Activated CD4-positive, alpha-beta T cell treated with anti-CD3 and anti-CD28 coated beads, Interleukin-2, amount 10 ng/mL, durations not matched to agents 7 days and 5 days (primary cell): ENCODE measurements at regions not wholly inside any gene's neighbourhood (a gene's known extent, or its start where the extent isn't known, plus 50 kb on each side); places are given as distances from the start of the nearest gene placed in this dataset.

Experiments used
- CTCF ChIA-PET: fragments of 350-600 bp; sonication (Branson Sonifier 250); formaldehyde crosslinking; loops from one replicate; lab custom pipeline; 2021; ENCODE audit warnings: antibody characterized with exemption; lab: Charles Lee
- POLR2A ChIA-PET: fragments of 350-600 bp; sonication (Branson Sonifier 250); formaldehyde crosslinking; loops from one replicate; lab custom pipeline; 2021; ENCODE audit warnings: antibody characterized with exemption; lab: Charles Lee
- DNase-seq: peaks from one replicate; pipeline ENCODE4 v3.0.0-alpha.2; 2020
- H3K27ac Mint-ChIP-seq: one replicate; pipeline ENCODE4 v1.8.0; 2021; ENCODE audit warnings: mild to moderate bottlenecking, moderate library complexity, mixed read lengths
- H3K27me3 Mint-ChIP-seq: one replicate; pipeline ENCODE4 v1.8.0; 2021; ENCODE audit warnings: mixed read lengths
- H3K36me3 Mint-ChIP-seq: one replicate; pipeline ENCODE4 v1.8.0; 2021; ENCODE audit warnings: low read depth, mixed read lengths
- H3K4me1 Mint-ChIP-seq: one replicate; pipeline ENCODE4 v1.8.0; 2021; ENCODE audit warnings: mixed read lengths
- H3K4me3 Mint-ChIP-seq: one replicate; pipeline ENCODE4 v1.8.0; 2021; ENCODE audit warnings: mild to moderate bottlenecking, moderate library complexity, mixed read lengths
- H3K9me3 Mint-ChIP-seq: one replicate; pipeline ENCODE4 v1.8.0; 2021; ENCODE audit warnings: mixed read lengths

DNA sequence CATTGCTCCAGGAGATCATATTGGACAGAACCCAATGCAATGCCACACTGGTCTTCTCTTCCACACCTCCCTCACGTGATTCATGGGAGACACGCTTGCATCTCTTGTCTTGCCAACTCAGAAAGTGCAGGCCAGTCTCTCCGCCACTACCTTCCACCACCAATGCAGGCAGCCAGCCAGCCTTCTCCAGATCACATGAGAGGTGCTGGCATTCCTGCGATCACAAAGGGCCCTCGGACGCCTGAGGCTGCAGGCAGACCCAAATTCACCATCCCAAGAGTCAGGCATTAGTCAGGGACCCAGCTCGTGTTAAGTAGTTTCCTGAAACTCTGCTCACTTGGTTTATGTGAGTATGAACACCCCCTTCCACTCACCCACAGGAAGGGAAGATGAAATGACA lies 437.0 kb upstream of the ETAA1 start:
- no peak for DNase-seq
- H3K4me3 Mint-ChIP-seq, result no peak overlapping the region
- CTCF ChIA-PET, result no interaction called here
- H3K9me3 Mint-ChIP-seq, result no peaks in the 10 kb centered on the region
- POLR2A ChIA-PET, result no interaction called here
- H3K27me3 Mint-ChIP-seq, result no peaks in the 10 kb centered on the region
- no peak overlapping the region for H3K27ac Mint-ChIP-seq
- H3K36me3 Mint-ChIP-seq, result no peaks in the 10 kb centered on the region
- H3K4me1 Mint-ChIP-seq, result no peaks in the 10 kb centered on the region

DNA sequence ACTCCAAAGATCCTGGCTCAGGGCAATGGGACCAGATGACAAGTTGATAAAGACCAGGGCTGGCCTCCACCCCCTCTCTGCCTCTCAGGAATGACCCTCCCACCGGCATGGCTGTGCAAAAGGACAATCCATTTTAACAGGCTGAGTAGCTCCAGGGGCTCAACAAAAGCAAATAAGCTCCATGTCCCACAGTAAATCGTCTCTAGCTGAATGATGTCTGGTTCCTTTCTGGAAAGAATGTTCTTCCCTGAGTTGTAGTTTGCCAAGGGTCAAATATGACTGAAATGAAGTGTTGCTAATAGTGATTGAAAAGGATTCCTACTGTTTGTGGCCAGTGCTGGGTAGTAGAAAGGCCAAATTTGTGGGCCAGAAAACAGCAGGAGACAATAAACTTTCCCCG lies 434.4 kb upstream of the ETAA1 start:
- Mint-ChIP-seq H3K27ac (no peak overlapping the region), H3K36me3 (no peaks in the 10 kb centered on the region), H3K4me3 (no peak overlapping the region), H3K9me3 (no peaks in the 10 kb centered on the region), H3K27me3 (no peaks in the 10 kb centered on the region), H3K4me1 (no peaks in the 10 kb centered on the region)
- no peak for DNase-seq
- ChIA-PET CTCF (no interaction called here), POLR2A (no interaction called here)

DNA sequence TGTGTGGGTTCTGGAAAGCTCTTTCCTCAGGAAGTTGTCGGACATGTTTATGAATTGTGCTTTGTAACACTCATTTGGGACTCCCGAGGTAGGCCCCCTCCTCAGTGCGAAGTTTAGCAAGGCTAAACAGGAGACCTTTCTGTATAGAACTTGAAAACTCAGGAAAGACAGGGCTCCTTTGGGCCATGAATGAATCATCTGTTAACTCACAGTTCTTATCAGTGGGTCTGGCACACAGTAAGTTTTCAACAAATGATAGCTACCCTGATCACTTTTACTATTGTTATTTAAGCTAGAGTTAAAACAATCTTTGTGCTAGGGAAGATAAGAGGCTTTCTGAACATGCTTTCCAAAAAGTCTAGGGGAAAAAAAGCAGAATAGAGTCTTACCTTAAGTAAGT lies 430.5 kb upstream of the ETAA1 start:
- Mint-ChIP-seq H3K4me3 (no peak overlapping the region), H3K9me3 (no peaks in the 10 kb centered on the region), H3K4me1 (no peaks in the 10 kb centered on the region), H3K27ac (no peak overlapping the region), H3K36me3 (no peaks in the 10 kb centered on the region), H3K27me3 (no peaks in the 10 kb centered on the region)
- ChIA-PET CTCF (no interaction called here), POLR2A (no interaction called here)
- no peak for DNase-seq

DNA sequence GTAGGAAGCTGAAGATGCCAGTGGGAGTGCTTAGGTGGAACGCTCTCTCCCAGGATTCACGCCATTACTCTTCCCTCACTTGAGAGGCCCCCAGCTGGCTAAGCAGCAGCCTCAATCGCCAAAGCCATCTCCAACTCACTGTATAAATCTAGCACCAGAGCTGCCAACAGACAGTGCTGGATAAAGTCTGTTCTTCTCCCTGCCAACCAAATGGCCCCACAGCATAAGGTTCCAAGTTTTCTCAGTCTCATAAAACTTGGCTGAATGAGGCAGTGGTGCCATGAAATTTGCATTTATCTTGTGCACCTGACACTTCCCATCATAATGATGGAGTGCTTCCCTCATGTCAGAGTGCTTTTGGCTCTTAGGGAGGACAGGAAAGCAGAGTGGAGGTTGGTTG lies 428.2 kb upstream of the ETAA1 start:
- ChIA-PET CTCF (interaction anchor here (0.9 kb wide), 1 partner anchor 12 kb away, joined by 3 read pairs; no protein-coding TSS in a partner anchor), POLR2A (no interaction called here)
- Mint-ChIP-seq H3K27ac (no peak overlapping the region), H3K27me3 (no peaks in the 10 kb centered on the region), H3K4me3 (no peak overlapping the region), H3K4me1 (no peaks in the 10 kb centered on the region), H3K36me3 (no peaks in the 10 kb centered on the region), H3K9me3 (no peaks in the 10 kb centered on the region)
- DNase-seq, result no peak

DNA sequence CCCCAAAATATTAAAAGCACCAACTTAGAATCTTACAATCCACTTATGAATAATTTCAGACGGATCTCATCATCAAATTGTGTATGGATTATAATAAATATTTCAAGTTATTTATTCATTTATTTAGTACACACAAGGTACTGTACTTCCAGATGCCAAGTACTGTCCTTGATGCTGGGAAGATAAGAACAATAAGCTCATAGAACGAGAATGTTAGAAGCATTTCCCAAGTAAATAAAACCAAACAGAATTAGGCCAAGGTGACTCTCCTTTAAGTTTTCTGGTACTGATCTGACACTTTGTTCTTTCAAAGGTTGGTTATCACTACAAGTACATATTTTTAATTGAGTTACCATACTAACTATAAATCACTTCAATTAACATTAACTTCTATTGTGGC lies 416.1 kb upstream of the ETAA1 start:
- Mint-ChIP-seq H3K4me1 (no peaks in the 10 kb centered on the region), H3K36me3 (no peaks in the 10 kb centered on the region), H3K27ac (no peak overlapping the region), H3K9me3 (no peaks in the 10 kb centered on the region), H3K27me3 (no peaks in the 10 kb centered on the region), H3K4me3 (no peak overlapping the region)
- ChIA-PET CTCF (no interaction called here), POLR2A (no interaction called here)
- DNase-seq, result no peak

DNA sequence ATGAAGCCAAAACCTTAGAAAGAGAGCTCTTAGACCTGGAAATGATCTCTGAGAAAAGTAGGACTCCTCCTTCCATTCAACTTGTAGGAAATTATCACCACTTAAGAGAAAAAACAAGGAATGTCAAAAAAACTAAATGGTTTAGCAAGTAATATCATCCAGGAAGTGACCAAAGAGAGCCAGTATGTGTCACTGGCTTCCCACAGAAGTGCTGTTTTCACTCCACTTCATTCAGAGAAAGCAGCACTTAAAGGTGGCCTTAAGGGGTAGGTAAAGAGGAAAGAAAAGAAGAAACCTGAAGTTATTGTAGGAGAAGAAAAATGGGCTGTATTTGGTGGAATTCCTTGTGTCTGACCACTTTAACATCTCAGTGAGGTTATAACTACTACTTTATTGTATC lies 414.4 kb upstream of the ETAA1 start:
- no peak for DNase-seq
- CTCF ChIA-PET, result no interaction called here
- H3K4me3 Mint-ChIP-seq, result no peak overlapping the region
- H3K4me1 Mint-ChIP-seq, result no peaks in the 10 kb centered on the region
- H3K36me3 Mint-ChIP-seq, result no peaks in the 10 kb centered on the region
- POLR2A ChIA-PET, result no interaction called here
- no peaks in the 10 kb centered on the region for H3K27me3 Mint-ChIP-seq
- no peaks in the 10 kb centered on the region for H3K9me3 Mint-ChIP-seq
- no peak overlapping the region for H3K27ac Mint-ChIP-seq

DNA sequence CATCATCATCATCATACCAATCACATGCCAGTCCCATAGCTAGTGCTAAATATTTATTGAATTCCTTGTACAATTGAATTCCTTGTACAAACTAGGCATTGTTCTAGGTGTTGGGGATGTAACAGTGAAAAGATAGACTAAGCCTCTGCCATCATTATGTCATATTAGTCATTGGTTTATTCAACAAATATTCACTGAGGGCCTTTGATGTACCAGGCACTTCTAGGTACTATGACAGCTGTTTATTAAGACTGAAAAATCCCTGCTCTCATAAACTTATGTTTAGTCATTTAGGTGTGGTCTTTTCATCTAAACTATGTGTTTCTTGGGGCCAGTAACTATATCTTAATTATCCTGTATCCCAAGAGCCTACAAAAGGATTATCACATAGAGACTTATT lies 412.3 kb upstream of the ETAA1 start:
- H3K36me3 Mint-ChIP-seq, result no peaks in the 10 kb centered on the region
- H3K4me3 Mint-ChIP-seq, result no peak overlapping the region
- peaks cover 2% of the 10 kb centered on the region for H3K9me3 Mint-ChIP-seq
- POLR2A ChIA-PET, result no interaction called here
- DNase-seq, result no peak
- CTCF ChIA-PET, result no interaction called here
- H3K27ac Mint-ChIP-seq, result no peak overlapping the region
- H3K27me3 Mint-ChIP-seq, result no peaks in the 10 kb centered on the region
- no peaks in the 10 kb centered on the region for H3K4me1 Mint-ChIP-seq

DNA sequence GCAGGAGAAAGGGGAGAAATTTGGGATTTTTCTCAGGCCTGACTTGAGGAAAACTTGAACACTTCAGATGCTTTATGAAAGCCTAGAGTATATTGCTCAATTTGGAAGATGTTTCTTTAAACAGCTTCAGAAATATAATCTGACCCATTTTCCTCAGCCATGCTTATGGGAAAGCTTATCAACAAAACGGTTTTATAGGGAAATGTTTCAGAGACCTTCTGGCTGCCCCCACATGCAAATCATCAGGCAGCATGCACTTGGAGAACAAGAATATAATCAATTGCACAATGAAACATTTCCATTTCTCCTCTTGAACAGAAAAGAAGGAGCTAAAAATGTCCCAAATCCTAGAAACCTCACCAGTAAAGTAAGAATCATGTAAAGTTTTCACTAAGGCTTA lies 411.2 kb upstream of the ETAA1 start:
- H3K4me1 Mint-ChIP-seq, result no peaks in the 10 kb centered on the region
- CTCF ChIA-PET, result no interaction called here

DNA sequence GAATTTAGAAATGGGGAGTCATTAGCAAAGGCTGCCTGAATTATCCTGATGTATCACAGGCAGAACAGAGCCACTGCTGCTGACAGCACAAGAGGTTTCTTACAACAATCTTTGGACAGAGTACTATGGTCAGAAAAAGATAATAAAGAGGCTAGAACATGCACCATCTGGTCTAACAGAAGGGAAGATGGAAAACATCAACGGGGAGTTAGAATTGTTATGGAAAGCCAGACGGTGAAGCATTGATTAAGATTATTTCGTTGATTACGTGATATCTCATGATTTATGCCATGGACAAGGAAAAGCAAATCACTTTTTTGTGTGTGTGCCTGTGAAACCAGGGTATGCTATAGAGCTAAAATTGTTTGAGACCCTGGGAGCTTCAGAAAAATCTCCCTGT lies 409.4 kb upstream of the ETAA1 start:
- ChIA-PET CTCF (no interaction called here), POLR2A (no interaction called here)
- peaks cover 2% of the 10 kb centered on the region for H3K9me3 Mint-ChIP-seq
- no peaks in the 10 kb centered on the region for H3K4me1 Mint-ChIP-seq
- H3K27ac Mint-ChIP-seq, result no peak overlapping the region
- H3K4me3 Mint-ChIP-seq, result no peak overlapping the region
- H3K27me3 Mint-ChIP-seq, result no peaks in the 10 kb centered on the region
- no peak for DNase-seq
- no peaks in the 10 kb centered on the region for H3K36me3 Mint-ChIP-seq

More for the DNA sequence above, 411.2 kb upstream of the ETAA1 start:
- H3K36me3 Mint-ChIP-seq, result no peaks in the 10 kb centered on the region
- DNase-seq, result no peak
- no peak overlapping the region for H3K27ac Mint-ChIP-seq
- no peak overlapping the region for H3K4me3 Mint-ChIP-seq
- H3K9me3 Mint-ChIP-seq, result peaks cover 2% of the 10 kb centered on the region
- no peaks in the 10 kb centered on the region for H3K27me3 Mint-ChIP-seq
- POLR2A ChIA-PET, result no interaction called here

DNA sequence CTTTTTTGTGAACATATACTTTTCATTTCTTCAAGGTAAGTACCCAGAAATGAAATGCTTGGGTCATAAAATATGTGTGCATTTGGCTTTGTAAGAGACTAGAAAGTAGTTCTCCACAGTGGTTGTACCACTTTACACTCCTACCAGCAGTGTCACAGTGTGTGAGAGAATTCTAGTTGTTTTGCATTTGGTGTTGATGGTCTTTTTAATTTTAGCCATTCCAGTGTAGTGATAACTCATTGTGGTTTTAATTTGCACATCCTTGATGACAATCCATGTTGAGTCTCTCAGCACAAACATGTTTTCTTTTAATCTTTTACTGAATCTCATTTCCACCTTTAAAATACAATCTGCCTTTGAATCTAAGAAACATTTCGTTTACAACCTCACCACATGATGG lies 402.5 kb upstream of the ETAA1 start:
- H3K36me3 Mint-ChIP-seq, result no peaks in the 10 kb centered on the region
- H3K4me1 Mint-ChIP-seq, result no peaks in the 10 kb centered on the region
- H3K9me3 Mint-ChIP-seq, result no peaks in the 10 kb centered on the region
- CTCF ChIA-PET, result no interaction called here
- no peak for DNase-seq
- no peaks in the 10 kb centered on the region for H3K27me3 Mint-ChIP-seq
- H3K4me3 Mint-ChIP-seq, result no peak overlapping the region
- POLR2A ChIA-PET, result no interaction called here
- no peak overlapping the region for H3K27ac Mint-ChIP-seq

DNA sequence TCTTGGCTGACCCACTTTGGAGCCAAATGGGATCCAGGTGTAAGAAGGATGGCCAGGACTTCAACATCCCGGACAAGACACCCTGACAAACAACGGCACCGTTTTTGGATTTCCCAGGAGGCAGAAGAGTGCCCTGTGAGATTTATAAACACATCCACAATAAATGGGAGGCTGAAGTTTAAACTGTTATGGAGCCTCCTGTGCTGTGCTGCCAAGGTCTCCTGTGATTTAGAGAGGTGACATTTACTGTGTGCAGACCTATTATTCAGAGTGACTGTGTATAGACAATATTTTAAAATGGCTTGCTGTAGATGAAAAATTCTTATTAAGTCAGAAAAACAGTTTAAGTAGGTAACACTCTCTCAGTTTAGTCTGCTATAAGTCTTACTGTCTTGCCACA lies 401.5 kb upstream of the ETAA1 start:
- Mint-ChIP-seq H3K4me3 (no peak overlapping the region), H3K9me3 (no peaks in the 10 kb centered on the region), H3K36me3 (no peaks in the 10 kb centered on the region), H3K27ac (no peak overlapping the region), H3K27me3 (no peaks in the 10 kb centered on the region), H3K4me1 (no peaks in the 10 kb centered on the region)
- no peak for DNase-seq
- CTCF ChIA-PET, result no interaction called here
- POLR2A ChIA-PET, result no interaction called here

DNA sequence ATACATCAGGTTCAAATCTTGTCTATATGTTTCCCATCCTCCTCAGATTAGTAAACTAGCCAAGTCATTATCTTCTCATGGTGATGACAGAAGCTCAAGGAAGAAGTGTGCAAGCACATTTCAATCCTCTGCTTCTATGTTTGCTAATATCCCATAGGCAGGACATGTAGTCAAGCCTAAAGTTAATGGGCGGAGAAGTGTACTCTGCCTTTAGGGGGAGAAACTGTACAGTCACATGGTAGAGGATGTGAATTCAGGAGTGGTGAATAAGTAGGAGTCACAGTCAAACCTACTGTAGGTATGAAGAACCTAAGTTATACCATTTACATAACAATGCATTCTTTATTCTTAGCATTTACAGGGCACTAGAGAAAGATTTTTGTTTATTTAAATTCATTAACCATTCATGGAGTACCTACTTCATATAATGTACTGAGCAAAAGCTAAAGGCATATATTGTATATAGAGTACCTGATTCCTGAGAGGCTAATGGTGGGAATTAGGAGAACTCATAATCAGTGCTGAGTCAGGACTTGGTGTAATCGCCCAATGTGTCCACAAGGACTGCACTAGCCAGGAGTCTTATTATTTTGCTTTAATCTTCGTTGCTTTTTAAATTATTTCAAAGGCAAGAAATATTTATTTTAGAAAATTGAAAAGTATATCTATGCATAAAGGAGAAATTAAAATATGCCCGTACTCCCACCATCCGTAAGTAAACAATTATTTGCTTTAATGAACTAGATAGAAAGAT lies 394.3 kb upstream of the ETAA1 start:
- Mint-ChIP-seq H3K27me3 (no peaks in the 10 kb centered on the region), H3K27ac (no peak overlapping the region), H3K4me3 (no peak overlapping the region), H3K4me1 (no peaks in the 10 kb centered on the region), H3K36me3 (no peaks in the 10 kb centered on the region), H3K9me3 (no peaks in the 10 kb centered on the region)
- CTCF ChIA-PET, result no interaction called here
- DNase-seq, result no peak
- POLR2A ChIA-PET, result no interaction called here

DNA sequence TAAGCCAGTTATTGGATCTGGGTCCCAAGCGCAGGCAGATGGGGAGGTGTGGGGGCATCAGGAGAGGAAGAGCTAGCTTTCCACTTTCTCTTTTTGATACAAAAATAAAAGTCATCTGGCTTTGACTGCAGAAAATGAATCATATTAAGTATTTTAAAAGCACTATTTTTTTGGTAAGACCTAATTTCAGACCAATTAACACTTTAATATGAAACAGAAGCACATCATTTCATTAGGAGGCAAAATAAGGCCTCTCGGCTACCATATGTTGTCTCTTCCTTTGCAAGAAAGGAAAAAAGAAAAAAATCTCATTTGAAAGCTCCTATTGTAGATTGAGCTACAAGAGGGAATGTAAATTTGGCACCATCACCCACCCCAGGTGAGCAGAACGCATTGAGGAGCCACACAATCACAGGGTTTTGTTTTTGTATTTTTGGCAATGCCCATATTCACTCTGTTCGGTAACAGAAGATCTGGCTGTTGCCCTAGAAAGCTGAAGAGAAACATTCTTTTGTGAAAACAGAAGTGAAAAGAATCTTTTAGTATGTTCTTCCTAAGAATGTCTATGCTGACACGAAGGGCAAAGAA lies 390.7 kb upstream of the ETAA1 start:
- Mint-ChIP-seq H3K27ac (no peak overlapping the region), H3K9me3 (no peaks in the 10 kb centered on the region), H3K4me1 (no peaks in the 10 kb centered on the region), H3K36me3 (no peaks in the 10 kb centered on the region), H3K27me3 (no peaks in the 10 kb centered on the region), H3K4me3 (no peak overlapping the region)
- CTCF ChIA-PET, result no interaction called here
- POLR2A ChIA-PET, result no interaction called here
- no peak for DNase-seq

DNA sequence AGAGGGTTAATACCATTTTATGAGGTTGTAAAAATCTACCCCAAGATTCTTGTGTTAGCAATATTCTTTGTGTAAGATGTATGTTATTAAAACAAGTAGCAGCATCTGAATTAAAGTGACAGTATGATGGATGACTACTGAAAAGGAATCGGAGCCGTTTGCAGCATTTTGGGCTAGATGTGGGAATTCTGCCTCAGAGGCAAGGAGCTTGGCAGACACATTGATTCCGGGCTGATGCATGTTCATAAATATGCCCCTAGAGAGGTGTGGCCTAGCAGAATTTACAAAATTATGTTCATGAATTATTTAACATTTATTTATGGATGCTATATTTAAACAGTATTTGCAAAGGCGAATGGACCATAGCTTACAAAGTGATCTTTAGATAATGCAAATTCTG lies 389.0 kb upstream of the ETAA1 start:
- POLR2A ChIA-PET, result no interaction called here
- H3K36me3 Mint-ChIP-seq, result no peaks in the 10 kb centered on the region
- no peak overlapping the region for H3K27ac Mint-ChIP-seq
- H3K9me3 Mint-ChIP-seq, result no peaks in the 10 kb centered on the region
- no peak overlapping the region for H3K4me3 Mint-ChIP-seq
- DNase-seq, result no peak
- H3K27me3 Mint-ChIP-seq, result no peaks in the 10 kb centered on the region
- H3K4me1 Mint-ChIP-seq, result no peaks in the 10 kb centered on the region
- CTCF ChIA-PET, result no interaction called here
